Body of pancreas (tissue), 4 donors: ENCODE measurements at regions not wholly inside any gene's neighbourhood (a gene's known extent, or its start where the extent isn't known, plus 50 kb on each side); places are given as distances from the start of the nearest gene placed in this dataset.

ENCODE experiments used
- ATAC-seq: fragments of 150-250 bp; one replicate; pipeline ENCODE4 v1.9.1; 2016
- DNase-seq, 4 donors: peaks; one replicate each; pipeline ENCODE4 v3.0.0-alpha.2; 2019
- H3K27ac ChIP-seq, 4 donors: fragments of 200-600 bp; sonication (generic); 1 replicate in 3 of 4; 2 replicates in 1 of 4; pipeline versions ENCODE4 v1.5.1 to v1.6.1; 2016 to 2019; ENCODE audit warnings: mild to moderate bottlenecking in 1 of 4, mixed read lengths in 1 of 4, moderate library complexity in 1 of 4
- H3K27me3 ChIP-seq, 2 donors: fragments of 200-600 bp; sonication (generic); one replicate each; pipeline ENCODE4 v1.6.0; 2016; ENCODE audit warnings: mild to moderate bottlenecking in 1 of 2
- H3K36me3 ChIP-seq, 2 donors: fragments of 200-600 bp; sonication (generic); replicated peaks in 1 of 2; 2 replicates each; pipeline ENCODE4 v1.5.1; 2016; ENCODE audit warnings: low read depth in 2 of 2; ENCODE audit not compliant: insufficient read depth in 1 of 2
- H3K4me1 ChIP-seq: fragments of 200-600 bp; sonication (generic); one replicate; pipeline ENCODE4 v1.6.0; 2016
- H3K4me3 ChIP-seq, 2 donors: fragments of 200-600 bp; sonication (generic); 1 replicate in 1 of 2; 2 replicates in 1 of 2; pipeline ENCODE4 v1.5.1; 2016 to 2019
- H3K9me3 ChIP-seq, 3 donors: fragments of 200-600 bp; sonication (generic); 1 replicate in 2 of 3; 2 replicates in 1 of 3; pipeline ENCODE4 v1.5.1; 2016
- POLR2A ChIP-seq, 3 donors: fragments of 450-650 bp; IDR thresholded peaks; one replicate each; pipeline ENCODE4 v1.6.1; 2016; ENCODE audit warnings: antibody characterized with exemption in 3 of 3, mild to moderate bottlenecking in 2 of 3
- WGBS, 2 donors: methylation state at CpG; one replicate each; pipeline ENCODE4 v1.1.5; 2017; 5-methylcytosine and 5-hydroxymethylcytosine counted together
- intact Hi-C: fragments of 100-400 bp; cut with DNase I; formaldehyde crosslinking; loops from one replicate; pipeline ENCODE4 v1.15.1; 2023
- TF ChIP-seq, protein P1 (sequence below), 7 experiments: fragments of 450-650 bp in 4 of 7; fragments of 200-600 bp in 3 of 7; sonication (generic) in 3 of 7; IDR thresholded peaks; one replicate each; pipeline ENCODE4 v1.5.1; 2016 to 2019; ENCODE audit warnings: antibody characterized with exemption in 7 of 7

DNA sequence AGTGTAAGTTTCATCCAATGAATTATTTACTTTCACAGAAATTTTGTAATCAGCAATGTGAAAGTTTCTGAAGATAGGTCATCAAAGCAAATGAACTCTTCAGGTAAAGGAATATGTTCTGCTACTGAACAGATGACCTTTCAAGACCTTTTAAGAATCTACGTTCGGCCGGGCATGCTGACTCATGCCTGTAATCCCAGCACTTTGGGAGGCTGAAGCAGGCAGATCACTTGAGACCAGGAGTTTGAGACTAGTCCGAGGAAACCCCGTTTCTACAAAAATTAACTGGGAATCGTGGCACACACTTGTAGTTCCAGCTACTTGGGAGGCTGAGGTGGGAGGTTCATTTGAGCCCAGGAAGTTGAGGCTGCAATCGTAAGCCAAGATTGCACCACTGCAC lies 578.4 kb upstream of the COX7C start:
- DNase-seq (no peak), ATAC-seq (no peak)
- H3K4me3 ChIP-seq: no peak overlapping the region
- intact Hi-C loops: no loop called here
- no peaks in the 10 kb centered on the region for H3K9me3 ChIP-seq
- no peaks in the 10 kb centered on the region for H3K36me3 ChIP-seq
- no peak for TF ChIP-seq POLR2A (IDR thresholded peaks at IDR 0.05)
- TF ChIP-seq, protein P1, sequence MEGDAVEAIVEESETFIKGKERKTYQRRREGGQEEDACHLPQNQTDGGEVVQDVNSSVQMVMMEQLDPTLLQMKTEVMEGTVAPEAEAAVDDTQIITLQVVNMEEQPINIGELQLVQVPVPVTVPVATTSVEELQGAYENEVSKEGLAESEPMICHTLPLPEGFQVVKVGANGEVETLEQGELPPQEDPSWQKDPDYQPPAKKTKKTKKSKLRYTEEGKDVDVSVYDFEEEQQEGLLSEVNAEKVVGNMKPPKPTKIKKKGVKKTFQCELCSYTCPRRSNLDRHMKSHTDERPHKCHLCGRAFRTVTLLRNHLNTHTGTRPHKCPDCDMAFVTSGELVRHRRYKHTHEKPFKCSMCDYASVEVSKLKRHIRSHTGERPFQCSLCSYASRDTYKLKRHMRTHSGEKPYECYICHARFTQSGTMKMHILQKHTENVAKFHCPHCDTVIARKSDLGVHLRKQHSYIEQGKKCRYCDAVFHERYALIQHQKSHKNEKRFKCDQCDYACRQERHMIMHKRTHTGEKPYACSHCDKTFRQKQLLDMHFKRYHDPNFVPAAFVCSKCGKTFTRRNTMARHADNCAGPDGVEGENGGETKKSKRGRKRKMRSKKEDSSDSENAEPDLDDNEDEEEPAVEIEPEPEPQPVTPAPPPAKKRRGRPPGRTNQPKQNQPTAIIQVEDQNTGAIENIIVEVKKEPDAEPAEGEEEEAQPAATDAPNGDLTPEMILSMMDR (IDR thresholded peaks at IDR 0.05): no peak
- H3K27ac ChIP-seq: no peak overlapping the region
- H3K27me3 ChIP-seq: no peaks in the 10 kb centered on the region
- 58 to 60% methylated on average over 7 of the region's 7 CpGs for WGBS, 2 donors
- H3K4me1 ChIP-seq: no peaks in the 10 kb centered on the region

DNA sequence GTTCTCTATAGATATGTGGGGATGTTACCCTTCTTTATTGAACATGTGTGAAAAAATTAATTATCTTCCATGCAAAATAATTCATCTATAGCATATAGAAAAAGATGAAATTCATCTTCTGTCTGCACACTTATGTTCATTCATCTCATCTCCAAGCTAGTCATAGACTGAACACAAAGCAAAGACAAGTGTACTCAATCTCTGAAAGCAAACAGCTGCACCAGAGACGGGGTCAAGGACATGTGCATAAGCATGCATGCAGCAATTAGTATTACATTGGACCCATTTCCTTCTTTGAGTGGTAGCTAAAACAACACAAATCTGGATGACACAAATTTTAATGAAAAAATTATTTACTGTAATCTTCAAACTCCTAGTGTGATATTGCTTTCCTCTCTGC lies 547.0 kb upstream of the COX7C start:
- no peak overlapping the region for H3K4me3 ChIP-seq
- no peaks in the 10 kb centered on the region for H3K27me3 ChIP-seq
- H3K4me1 ChIP-seq: no peaks in the 10 kb centered on the region
- DNase-seq (no peak), ATAC-seq (no peak)
- H3K27ac ChIP-seq: no peak overlapping the region
- 20 to 21% methylated on average over 1 of the region's 1 CpG for WGBS, 2 donors
- TF ChIP-seq, protein P1 (IDR thresholded peaks at IDR 0.05): no peak
- no peak for TF ChIP-seq POLR2A (IDR thresholded peaks at IDR 0.05)
- H3K36me3 ChIP-seq: no peaks in the 10 kb centered on the region
- intact Hi-C loops: no loop called here
- no peaks in the 10 kb centered on the region for H3K9me3 ChIP-seq

DNA sequence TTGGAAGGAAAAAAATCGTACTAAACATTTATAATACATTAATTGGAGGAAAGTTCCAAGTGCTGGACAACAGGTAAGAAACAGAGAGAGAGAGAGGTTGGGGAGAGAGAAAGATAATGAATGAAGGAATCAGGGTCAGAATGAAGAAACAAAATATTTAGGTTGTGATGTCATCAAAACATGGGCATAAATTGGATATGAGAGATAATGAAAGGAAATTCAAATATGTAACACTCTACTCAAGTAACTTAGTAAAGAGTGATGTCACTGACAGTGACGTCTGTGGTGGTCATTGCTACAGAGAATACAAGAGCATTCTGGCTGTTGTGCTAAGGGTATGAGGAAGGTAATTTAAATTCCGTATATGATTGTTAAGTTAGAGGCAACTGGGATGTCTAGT lies 543.4 kb upstream of the COX7C start:
- DNase-seq (no peak), ATAC-seq (no peak)
- Histone ChIP-seq H3K4me1 (no peaks in the 10 kb centered on the region), H3K9me3 (no peaks in the 10 kb centered on the region), H3K27ac (no peak overlapping the region), H3K4me3 (no peak overlapping the region), H3K36me3 (no peaks in the 10 kb centered on the region), H3K27me3 (no peaks in the 10 kb centered on the region)
- TF ChIP-seq, protein P1 (IDR thresholded peaks at IDR 0.05): no peak
- no peak for TF ChIP-seq POLR2A (IDR thresholded peaks at IDR 0.05)
- 46 to 59% methylated on average over 3 of the region's 3 CpGs for WGBS, 2 donors
- intact Hi-C loops: no loop called here

DNA sequence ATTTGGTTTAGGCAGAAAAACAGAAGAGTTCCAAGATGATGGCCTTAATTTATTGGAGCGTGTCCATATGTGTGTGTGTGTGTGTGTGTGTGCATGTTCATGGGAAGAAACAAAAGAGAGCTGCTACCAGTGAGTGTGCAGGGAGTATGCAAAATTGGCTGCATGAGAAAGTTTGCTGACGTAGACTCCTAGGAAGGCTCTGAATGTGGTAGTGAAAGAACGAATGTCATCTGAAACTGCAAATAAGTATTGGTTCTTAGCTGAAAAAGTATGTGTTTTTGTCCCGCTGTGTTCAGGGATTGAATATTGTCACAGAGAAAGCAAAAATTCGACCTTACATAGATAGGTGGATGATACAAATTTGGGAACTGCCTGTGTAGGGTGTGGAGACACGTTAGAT lies 542.6 kb upstream of the COX7C start:
- no peak overlapping the region for H3K4me3 ChIP-seq
- H3K27me3 ChIP-seq: no peaks in the 10 kb centered on the region
- no peak for TF ChIP-seq POLR2A (IDR thresholded peaks at IDR 0.05)
- TF ChIP-seq, protein P1 (IDR thresholded peaks at IDR 0.05): no peak
- H3K4me1 ChIP-seq: no peaks in the 10 kb centered on the region
- ATAC-seq (no peak), DNase-seq (no peak)
- intact Hi-C loops: no loop called here
- no peaks in the 10 kb centered on the region for H3K9me3 ChIP-seq
- WGBS, 2 donors: 52 to 58% methylated on average over 6 of the region's 6 CpGs
- no peak overlapping the region for H3K27ac ChIP-seq
- no peaks in the 10 kb centered on the region for H3K36me3 ChIP-seq

DNA sequence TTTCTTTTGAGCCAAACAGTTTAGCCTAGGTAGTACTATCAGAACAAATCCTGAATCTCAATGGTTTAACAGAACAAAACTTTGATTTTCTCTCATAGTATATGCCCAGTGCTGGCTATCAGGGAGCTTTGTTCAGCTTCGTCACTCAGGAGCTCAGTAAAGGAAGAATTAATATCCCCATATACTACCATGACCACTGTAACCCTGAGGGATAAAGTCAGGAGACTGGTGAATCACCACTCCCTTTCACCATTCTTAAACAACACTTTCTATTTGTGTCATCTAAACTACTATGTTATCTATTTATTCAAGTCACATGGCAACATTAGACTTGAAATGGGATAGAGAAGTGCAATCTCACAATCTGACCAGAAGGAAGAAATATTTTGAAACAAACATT lies 522.6 kb upstream of the COX7C start:
- Histone ChIP-seq H3K4me3 (no peak overlapping the region), H3K36me3 (no peaks in the 10 kb centered on the region), H3K27me3 (no peaks in the 10 kb centered on the region), H3K9me3 (no peaks in the 10 kb centered on the region), H3K27ac (no peak overlapping the region), H3K4me1 (no peaks in the 10 kb centered on the region)
- ATAC-seq (no peak), DNase-seq (no peak)
- intact Hi-C loops: no loop called here
- TF ChIP-seq, protein P1 (IDR thresholded peaks at IDR 0.05): no peak
- TF ChIP-seq POLR2A (IDR thresholded peaks at IDR 0.05): no peak
- WGBS, 2 donors: 48 to 56% methylated on average over 1 of the region's 1 CpG
